HEK293T (cell line): ENCODE measurements at regions not wholly inside any gene's neighbourhood (a gene's known extent, or its start where the extent isn't known, plus 50 kb on each side); places are given as distances from the start of the nearest gene placed in this dataset.

Experiments used
- CTCF ChIA-PET: fragments of 350-600 bp; formaldehyde crosslinking; extraction: SDS; loops from one replicate; lab custom pipeline; 2021; ENCODE audit warnings: antibody characterized with exemption, inconsistent platforms; lab: Yijun Ruan, JAX
- POLR2A ChIA-PET: fragments of 350-600 bp; formaldehyde crosslinking; extraction: SDS; loops from one replicate; lab custom pipeline; 2020; ENCODE audit warnings: antibody characterized with exemption, inconsistent platforms; lab: Yijun Ruan, JAX
- DNase-seq: peaks from one replicate; pipeline ENCODE4 v3.0.0; 2012; ENCODE audit warnings: mixed read lengths; ENCODE audit errors: extremely low spot score
- ARNT ChIP-seq: fragments of 450-650 bp; IDR thresholded peaks from 2 replicates; pipeline ENCODE4 v1.6.1; 2017; ENCODE audit warnings: mild to moderate bottlenecking
- BHLHE40 ChIP-seq: fragments of 450-650 bp; IDR thresholded peaks from 2 replicates; pipeline ENCODE4 v1.6.1; 2016; ENCODE audit warnings: mild to moderate bottlenecking, moderate library complexity, borderline replicate concordance
- CTBP1 ChIP-seq: fragments of 450-650 bp; IDR thresholded peaks from 2 replicates; pipeline ENCODE4 v1.6.1; 2016; ENCODE audit warnings: borderline replicate concordance
- ELF4 ChIP-seq: fragments of 450-650 bp; IDR thresholded peaks from 2 replicates; pipeline ENCODE4 v1.6.1; 2017; ENCODE audit warnings: antibody characterized with exemption
- FOXA1 ChIP-seq: fragments of 450-650 bp; IDR thresholded peaks from 2 replicates; pipeline ENCODE4 v1.6.1; 2016; ENCODE audit warnings: mild to moderate bottlenecking
- FOXK2 ChIP-seq: fragments of 450-650 bp; IDR thresholded peaks from 2 replicates; pipeline ENCODE4 v1.6.1; 2016; ENCODE audit warnings: mild to moderate bottlenecking
- FOXM1 ChIP-seq: fragments of 450-650 bp; IDR thresholded peaks from 2 replicates; pipeline ENCODE4 v1.6.1; 2017; ENCODE audit warnings: mild to moderate bottlenecking, borderline replicate concordance
- HDGF ChIP-seq: fragments of 450-650 bp; IDR thresholded peaks from 2 replicates; pipeline ENCODE4 v1.6.1; 2017; ENCODE audit warnings: antibody characterized with exemption, borderline replicate concordance
- L3MBTL2 ChIP-seq: fragments of 450-650 bp; conservative IDR thresholded peaks from 2 replicates; pipeline ENCODE4 v1.6.1; 2016; ENCODE audit warnings: mild to moderate bottlenecking
- LEF1 ChIP-seq: fragments of 450-650 bp; IDR thresholded peaks from 2 replicates; pipeline ENCODE4 v1.6.1; 2017; ENCODE audit warnings: mild to moderate bottlenecking, borderline replicate concordance
- NFRKB ChIP-seq: fragments of 450-650 bp; IDR thresholded peaks from 2 replicates; pipeline ENCODE4 v1.6.1; 2016; ENCODE audit warnings: mild to moderate bottlenecking, moderate library complexity
- SP1 ChIP-seq: fragments of 450-650 bp; IDR thresholded peaks from 2 replicates; pipeline ENCODE4 v1.6.1; 2017
- SUZ12 ChIP-seq: fragments of 450-650 bp; IDR thresholded peaks from 2 replicates; pipeline ENCODE4 v1.6.1; 2016; ENCODE audit warnings: mild to moderate bottlenecking
- TARDBP ChIP-seq: fragments of 450-650 bp; IDR thresholded peaks from 2 replicates; pipeline ENCODE4 v1.6.1; 2016
- ZNF384 ChIP-seq: fragments of 450-650 bp; IDR thresholded peaks from 2 replicates; pipeline ENCODE4 v1.6.1; 2016
- TF ChIP-seq, protein P1 (sequence below): fragments of 450-650 bp; IDR thresholded peaks from 2 replicates; pipeline ENCODE4 v1.6.1; 2016

DNA sequence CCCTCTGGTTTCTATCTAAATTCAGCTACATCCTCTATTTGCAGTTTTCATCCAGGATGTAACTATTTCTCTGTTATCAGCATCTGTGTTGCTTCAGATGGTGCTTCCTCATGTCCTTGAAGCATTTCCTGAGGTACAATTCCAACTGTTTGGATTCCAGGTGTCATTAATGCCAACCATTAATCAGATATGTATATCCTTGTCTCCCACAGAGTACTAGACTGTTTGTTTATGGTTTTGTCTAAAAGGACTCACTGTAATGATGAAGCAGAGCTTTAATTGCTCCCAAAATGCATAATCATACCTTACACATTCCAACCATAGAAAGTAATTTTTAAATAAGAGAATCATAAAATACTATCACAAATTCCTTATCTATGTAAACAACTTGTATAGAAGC lies 288.5 kb upstream of the MME start:
- TF ChIP-seq ARNT (no peak), NFRKB (no peak), BHLHE40 (no peak), LEF1 (no peak), ELF4 (no peak), FOXK2 (no peak), CTBP1 (no peak), SP1 (no peak), ZNF384 (no peak), FOXA1 (no peak), FOXM1 (no peak), L3MBTL2 (no peak), HDGF (no peak), TARDBP (no peak)
- TF ChIP-seq, protein P1, sequence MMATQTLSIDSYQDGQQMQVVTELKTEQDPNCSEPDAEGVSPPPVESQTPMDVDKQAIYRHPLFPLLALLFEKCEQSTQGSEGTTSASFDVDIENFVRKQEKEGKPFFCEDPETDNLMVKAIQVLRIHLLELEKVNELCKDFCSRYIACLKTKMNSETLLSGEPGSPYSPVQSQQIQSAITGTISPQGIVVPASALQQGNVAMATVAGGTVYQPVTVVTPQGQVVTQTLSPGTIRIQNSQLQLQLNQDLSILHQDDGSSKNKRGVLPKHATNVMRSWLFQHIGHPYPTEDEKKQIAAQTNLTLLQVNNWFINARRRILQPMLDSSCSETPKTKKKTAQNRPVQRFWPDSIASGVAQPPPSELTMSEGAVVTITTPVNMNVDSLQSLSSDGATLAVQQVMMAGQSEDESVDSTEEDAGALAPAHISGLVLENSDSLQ: no peak
- ChIA-PET POLR2A (no interaction called here), CTCF (interaction anchor here (1.0 kb wide), 1 partner anchor 8 kb away, joined by 4 read pairs; no protein-coding TSS in a partner anchor)
- no peak for DNase-seq

DNA sequence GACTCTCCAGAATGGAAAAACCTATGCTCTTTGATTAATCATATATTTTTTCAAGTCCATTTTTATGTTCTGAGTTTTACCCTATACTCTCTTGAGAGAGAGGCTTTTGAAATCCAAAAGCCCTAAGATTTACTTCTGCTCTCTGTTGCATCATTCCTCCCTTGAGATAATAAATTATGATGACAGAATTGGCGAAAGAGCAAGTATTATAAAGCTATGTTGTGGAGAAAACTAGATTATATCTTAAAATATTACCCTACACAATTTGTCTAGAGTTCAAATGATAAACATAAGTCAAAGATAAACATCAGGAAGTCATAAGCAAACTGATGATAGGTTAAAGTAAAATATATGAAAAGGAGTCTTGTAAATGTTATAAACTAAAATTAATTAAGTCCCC lies 293.4 kb upstream of the MME start:
- POLR2A ChIA-PET: no interaction called here
- TF ChIP-seq, protein P1: peak; percentile 47; the same call in 1 of the 2 replicates
- TF ChIP-seq LEF1: no peak
- DNase-seq: no peak
- CTCF ChIA-PET: interaction anchor here (0.6 kb wide), 1 partner anchor 165 kb away, joined by 3 read pairs; no protein-coding TSS in a partner anchor

DNA sequence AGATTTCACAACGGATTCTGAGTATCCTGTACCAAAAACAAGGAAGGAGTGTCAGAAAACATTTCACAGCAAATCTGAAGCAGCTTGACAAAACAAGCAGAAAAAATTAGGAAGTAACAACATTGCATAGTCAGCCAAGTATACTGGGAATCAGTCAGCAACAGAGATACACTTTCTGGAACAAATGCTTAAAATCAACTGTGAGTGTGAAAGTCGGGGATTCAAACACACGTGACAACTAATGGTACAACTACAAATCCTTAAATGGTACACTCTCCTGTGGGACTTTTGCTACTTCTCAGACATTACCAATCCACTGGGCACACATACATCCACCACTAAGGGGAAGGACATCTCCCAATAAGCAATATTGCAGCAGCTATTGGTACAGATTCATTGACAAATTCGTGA lies 296.6 kb upstream of the MME start:
- ChIA-PET POLR2A (no interaction called here), CTCF (interaction anchor here (1.0 kb wide), 1 partner anchor 8 kb away, joined by 4 read pairs; no protein-coding TSS in a partner anchor)
- TF ChIP-seq SP1: no peak
- TF ChIP-seq FOXA1: no peak
- TF ChIP-seq LEF1: no peak
- DNase-seq: no peak

DNA sequence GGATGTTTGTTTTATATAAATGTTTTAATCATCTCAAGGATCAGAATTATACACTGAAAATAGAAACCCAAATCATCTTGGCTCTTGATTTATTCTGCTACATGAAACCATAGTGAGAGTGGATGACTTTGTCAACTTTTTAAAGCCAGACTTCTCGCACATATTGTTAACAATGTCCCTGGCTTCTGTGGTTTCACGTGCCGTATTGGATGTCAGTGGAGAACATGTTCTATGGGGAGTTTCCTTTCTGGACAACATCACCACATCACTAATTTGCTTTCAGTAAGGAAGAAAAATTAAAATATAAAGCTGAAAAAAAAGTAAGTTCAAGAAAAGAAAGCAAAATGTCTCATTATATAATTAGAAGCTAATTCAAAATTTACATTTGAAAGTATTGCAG lies 297.1 kb upstream of the MME start:
- DNase-seq: no peak
- no peak for TF ChIP-seq FOXK2
- TF ChIP-seq FOXA1: no peak
- TF ChIP-seq ZNF384: no peak
- no peak for TF ChIP-seq ELF4
- TF ChIP-seq SUZ12: no peak
- TF ChIP-seq NFRKB: no peak
- no peak for TF ChIP-seq CTBP1
- no peak for TF ChIP-seq HDGF
- TF ChIP-seq LEF1: no peak
- ChIA-PET CTCF (no interaction called here), POLR2A (no interaction called here)

DNA sequence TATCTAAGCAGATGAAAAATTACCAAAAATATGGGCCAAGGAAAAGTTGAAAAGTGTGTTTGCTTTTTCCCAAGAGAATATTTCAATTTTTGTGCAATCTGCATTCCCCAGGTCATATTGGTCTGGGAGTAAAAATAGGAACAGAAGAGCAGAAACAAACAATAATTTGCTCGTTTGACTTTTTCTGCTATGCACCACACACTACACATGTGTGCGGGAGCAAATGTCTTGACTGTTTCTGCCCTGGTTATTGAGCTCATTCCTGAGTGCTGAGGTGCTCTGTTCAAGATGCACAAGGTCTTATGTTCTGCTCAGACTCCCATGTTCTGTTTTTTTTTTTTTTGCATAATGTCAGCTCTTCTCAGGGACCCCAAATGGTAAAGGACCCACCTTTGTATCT lies 298.0 kb upstream of the MME start:
- CTCF ChIA-PET: interaction anchor here (0.6 kb wide), 1 partner anchor 154 kb away, joined by 3 read pairs; no protein-coding TSS in a partner anchor
- TF ChIP-seq CTBP1 (no peak), SP1 (no peak), LEF1 (no peak), FOXA1 (no peak), BHLHE40 (no peak), ARNT (no peak), ELF4 (no peak), HDGF (no peak), FOXM1 (no peak)
- POLR2A ChIA-PET: no interaction called here
- no peak for DNase-seq

DNA sequence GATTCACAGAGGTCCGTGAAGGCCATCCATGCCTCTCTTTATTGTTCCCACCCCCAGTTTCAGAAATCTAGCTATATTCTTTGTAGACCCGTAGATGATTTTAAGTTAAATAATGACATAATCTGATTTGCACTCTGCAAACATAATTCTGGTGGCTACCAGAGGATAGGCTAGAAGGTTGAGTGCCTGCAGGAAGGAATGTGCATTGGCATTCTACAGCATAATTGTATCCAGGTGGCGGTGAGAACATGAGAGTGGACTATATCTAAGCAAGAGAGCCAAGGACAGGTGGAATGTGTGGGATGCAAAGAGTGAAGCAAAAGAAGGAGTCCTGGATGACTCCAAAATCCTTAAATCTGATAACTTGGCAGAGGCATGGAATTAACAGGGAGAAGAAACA lies 298.5 kb upstream of the MME start:
- no peak for TF ChIP-seq BHLHE40
- TF ChIP-seq SP1: no peak
- TF ChIP-seq SUZ12: no peak
- TF ChIP-seq NFRKB: no peak
- TF ChIP-seq ZNF384: no peak
- no peak for TF ChIP-seq HDGF
- TF ChIP-seq FOXK2: no peak
- no peak for TF ChIP-seq ARNT
- no peak for TF ChIP-seq CTBP1
- TF ChIP-seq LEF1: no peak
- no peak for TF ChIP-seq FOXA1
- POLR2A ChIA-PET: no interaction called here
- CTCF ChIA-PET: interaction anchor here (0.6 kb wide), 1 partner anchor 155 kb away, joined by 3 read pairs; no protein-coding TSS in a partner anchor
- DNase-seq: no peak

DNA sequence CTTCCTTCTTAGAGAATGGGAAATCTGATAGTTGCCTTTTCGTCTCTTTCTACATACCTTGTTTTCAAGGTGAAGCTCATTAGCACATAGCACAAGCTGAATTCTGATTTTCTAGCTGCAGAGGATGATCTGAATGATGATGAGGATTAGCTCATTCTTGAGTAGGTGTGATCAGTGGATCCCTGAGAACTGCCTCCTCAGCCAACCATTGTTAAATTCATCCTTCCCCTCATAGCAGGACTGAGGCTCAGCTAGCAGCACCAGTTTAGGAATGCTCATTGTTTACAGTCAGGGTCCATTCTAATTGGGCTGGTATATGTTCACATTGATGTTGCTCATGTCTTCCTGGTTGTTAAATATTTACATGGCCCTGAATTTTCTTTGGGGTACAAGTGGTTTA lies 299.9 kb upstream of the MME start:
- no peak for DNase-seq
- ChIA-PET POLR2A (no interaction called here), CTCF (no interaction called here)
- no peak for TF ChIP-seq LEF1
- no peak for TF ChIP-seq SUZ12
- no peak for TF ChIP-seq SP1
- no peak for TF ChIP-seq FOXK2
- TF ChIP-seq, protein P1: no peak
